NCI-H1436 (cell line): ENCODE measurements at regions not wholly inside any gene's neighbourhood (a gene's known extent, or its start where the extent isn't known, plus 50 kb on each side); places are given as distances from the start of the nearest gene placed in this dataset.
A peak's percentile ranks its signal among the peaks of the same experiment; 100 is the strongest.
"Not testable (repeated sequence)": the region's sequence is repeated elsewhere in the genome, so short reads cannot be mapped to it uniquely, and the experiment has no call there.

Source experiments
- DNase-seq: peaks from one replicate; lab custom pipeline; 2025; lab: John Stamatoyannopoulos, UW

- no peak for DNase-seq
Observed at GRCh38 chr7:113783403-113783802, 135.4 kb downstream of the PPP1R3A start.

- no peak for DNase-seq
Observed at GRCh38 chr7:113775804-113776203, 143.0 kb downstream of the PPP1R3A start.

GRCh38 chr7:113775401-113775800 is 143.4 kb downstream of the PPP1R3A start:
- DNase-seq, result no peak

- peak; percentile 39 for DNase-seq
Observed at GRCh38 chr7:113774182-113774807, 144.5 kb downstream of the PPP1R3A start.

GRCh38 chr7:113770146-113770738 is 148.6 kb downstream of the PPP1R3A start:
- DNase-seq, result no peak

GRCh38 chr7:113768387-113768786 is 150.4 kb downstream of the PPP1R3A start:
- no peak for DNase-seq

- no peak for DNase-seq
Observed at GRCh38 chr7:113764401-113765035, 154.3 kb downstream of the PPP1R3A start.

GRCh38 chr7:113763226-113763625 is 155.6 kb downstream of the PPP1R3A start:
- peak; percentile 37 for DNase-seq

GRCh38 chr7:113756250-113756649 is 162.6 kb downstream of the PPP1R3A start:
- DNase-seq, result no peak

GRCh38 chr7:113752689-113753088 is 166.1 kb downstream of the PPP1R3A start:
- no peak for DNase-seq

- no peak for DNase-seq
Observed at GRCh38 chr7:113752289-113752688, 166.5 kb downstream of the PPP1R3A start.

- DNase-seq, result no peak
Observed at GRCh38 chr7:113751547-113751946, 167.3 kb downstream of the PPP1R3A start.

- not testable (repeated sequence) for DNase-seq
Observed at GRCh38 chr7:113748385-113748784, 170.4 kb downstream of the PPP1R3A start.

- not testable (repeated sequence) for DNase-seq
Observed at GRCh38 chr7:113742946-113743431, 175.8 kb downstream of the PPP1R3A start.

GRCh38 chr7:113742377-113742776 is 176.4 kb downstream of the PPP1R3A start:
- DNase-seq, result no peak

- no peak for DNase-seq
Observed at GRCh38 chr7:113731571-113731970, 187.2 kb downstream of the PPP1R3A start.

- no peak for DNase-seq
Observed at GRCh38 chr7:113730309-113730955, 188.4 kb downstream of the PPP1R3A start.

GRCh38 chr7:113727486-113727885 is 191.3 kb downstream of the PPP1R3A start:
- DNase-seq, result no peak

GRCh38 chr7:113722006-113722405 is 196.8 kb downstream of the PPP1R3A start:
- DNase-seq, result no peak

GRCh38 chr7:113717739-113718138 is 201.1 kb downstream of the PPP1R3A start:
- no peak for DNase-seq

- no peak for DNase-seq
Observed at GRCh38 chr7:113715981-113716856, 202.6 kb downstream of the PPP1R3A start.

- DNase-seq, result no peak
Observed at GRCh38 chr7:113715262-113715661, 203.5 kb downstream of the PPP1R3A start.
